Calu3 (cell line): ENCODE measurements at regions not wholly inside any gene's neighbourhood (a gene's known extent, or its start where the extent isn't known, plus 50 kb on each side); places are given as distances from the start of the nearest gene placed in this dataset.

ENCODE experiments used
- BruUV-seq: library from RNA; stranded (reverse); fragments of 400-500 nt; replicated peaks from 2 replicates; lab custom pipeline; 2021; lab: Mats Ljungman, UMichigan
- CTCF ChIA-PET: fragments of 300-600 bp; sonication (Branson Sonifier 250); formaldehyde crosslinking; loops from one replicate; lab custom pipeline; 2022; ENCODE audit warnings: antibody characterized with exemption; lab: Charles Lee
- DNase-seq: peaks from one replicate; pipeline ENCODE4 v3.0.0; 2022
- H3K27ac Mint-ChIP-seq: one replicate; pipeline ENCODE4 v1.8.0; 2022; ENCODE audit warnings: mixed read lengths; ENCODE audit not compliant: unreplicated experiment
- H3K27me3 Mint-ChIP-seq: one replicate; pipeline ENCODE4 v1.8.0; 2022; ENCODE audit warnings: mixed read lengths; ENCODE audit not compliant: unreplicated experiment
- H3K36me3 Mint-ChIP-seq: one replicate; pipeline ENCODE4 v1.8.0; 2022; ENCODE audit warnings: mild to moderate bottlenecking, moderate library complexity, mixed read lengths; ENCODE audit not compliant: insufficient read depth, unreplicated experiment
- H3K4me1 Mint-ChIP-seq: one replicate; pipeline ENCODE4 v1.8.0; 2022; ENCODE audit warnings: mild to moderate bottlenecking, low read depth, mixed read lengths; ENCODE audit not compliant: unreplicated experiment
- H3K4me3 Mint-ChIP-seq: one replicate; pipeline ENCODE4 v1.8.0; 2022; ENCODE audit warnings: mild to moderate bottlenecking, low read depth, moderate library complexity, mixed read lengths; ENCODE audit not compliant: unreplicated experiment
- H3K9me3 Mint-ChIP-seq: one replicate; pipeline ENCODE4 v1.8.0; 2022; ENCODE audit warnings: low read depth, mixed read lengths; ENCODE audit not compliant: unreplicated experiment
- CTCF ChIP-seq: fragments of 200-600 bp; IDR thresholded peaks from one replicate; pipeline ENCODE4 v1.8.0; 2022; ENCODE audit warnings: antibody characterized with exemption; ENCODE audit not compliant: unreplicated experiment
- intact Hi-C: fragments of 100-400 bp; cut with micrococcal nuclease; formaldehyde crosslinking; loops from one replicate; pipeline ENCODE4 v1.10.0; 2022; ENCODE audit not compliant: unreplicated experiment

GRCh38 chr13:48842316-48842715 is 133.4 kb upstream of the FNDC3A start:
- H3K27ac Mint-ChIP-seq, result no peak overlapping the region
- H3K27me3 Mint-ChIP-seq, result no peaks in the 10 kb centered on the region
- intact Hi-C loops, result no loop called here
- no peaks in the 10 kb centered on the region for H3K9me3 Mint-ChIP-seq
- H3K4me1 Mint-ChIP-seq, result no peaks in the 10 kb centered on the region
- CTCF ChIA-PET, result no interaction called here
- no peak overlapping the region for H3K4me3 Mint-ChIP-seq
- no TSS peak for BruUV-seq
- H3K36me3 Mint-ChIP-seq, result no peaks in the 10 kb centered on the region
- TF ChIP-seq CTCF, result no peak
- DNase-seq, result no peak

DNA sequence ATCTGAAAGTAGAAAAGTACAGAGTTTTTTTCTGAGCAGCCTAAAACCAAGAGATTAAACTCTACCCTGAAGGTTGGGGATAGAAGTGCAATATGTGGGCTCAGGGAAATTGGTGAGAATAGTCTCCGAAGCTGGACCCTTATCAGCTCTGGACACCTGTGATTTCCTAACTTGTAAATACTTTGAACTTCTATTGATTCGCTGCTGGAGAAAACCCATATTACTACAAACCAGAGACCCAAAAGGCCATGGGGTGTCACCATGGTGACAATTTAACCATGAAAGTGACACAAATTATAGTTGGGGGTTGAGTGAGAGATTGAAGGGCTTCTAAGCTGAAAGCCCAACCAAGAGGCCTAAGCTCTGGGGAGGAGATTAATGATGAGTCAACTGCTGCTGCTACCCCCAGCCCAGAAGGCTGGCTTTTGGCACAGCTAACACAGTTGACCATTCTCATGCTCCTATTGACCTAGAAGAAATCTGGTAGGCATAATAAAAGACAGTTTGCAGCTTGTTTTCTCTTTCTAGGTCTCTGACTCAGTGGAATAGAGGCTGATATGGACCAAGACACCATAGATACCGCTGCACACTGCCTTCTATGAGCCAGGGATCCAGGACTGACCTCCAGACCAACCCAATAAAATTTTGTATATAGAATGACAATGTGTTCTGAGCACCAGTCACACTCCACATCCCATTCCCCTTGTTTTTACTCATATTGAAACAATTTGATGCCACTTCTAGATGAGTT is 131.9 kb upstream of the FNDC3A start:
- H3K27me3 Mint-ChIP-seq, result no peaks in the 10 kb centered on the region
- no peak for DNase-seq
- BruUV-seq, result no TSS peak
- no peak overlapping the region for H3K27ac Mint-ChIP-seq
- no peaks in the 10 kb centered on the region for H3K9me3 Mint-ChIP-seq
- intact Hi-C loops, result no loop called here
- H3K4me3 Mint-ChIP-seq, result no peak overlapping the region
- TF ChIP-seq CTCF, result no peak
- H3K4me1 Mint-ChIP-seq, result no peaks in the 10 kb centered on the region
- no peaks in the 10 kb centered on the region for H3K36me3 Mint-ChIP-seq
- CTCF ChIA-PET, result no interaction called here

- DNase-seq, result no peak
- Mint-ChIP-seq H3K9me3 (no peaks in the 10 kb centered on the region), H3K27ac (no peak overlapping the region), H3K4me3 (no peak overlapping the region), H3K27me3 (no peaks in the 10 kb centered on the region), H3K36me3 (no peaks in the 10 kb centered on the region), H3K4me1 (no peaks in the 10 kb centered on the region)
- CTCF ChIA-PET, result no interaction called here
- BruUV-seq, result no TSS peak
- intact Hi-C loops, result no loop called here
- TF ChIP-seq CTCF, result no peak
Observed at GRCh38 chr13:48844676-48845075, 131.0 kb upstream of the FNDC3A start.

- intact Hi-C loops, result no loop called here
- Mint-ChIP-seq H3K9me3 (no peaks in the 10 kb centered on the region), H3K27ac (no peak overlapping the region), H3K27me3 (no peaks in the 10 kb centered on the region), H3K4me3 (no peak overlapping the region), H3K4me1 (no peaks in the 10 kb centered on the region), H3K36me3 (no peaks in the 10 kb centered on the region)
- DNase-seq, result no peak
- no peak for TF ChIP-seq CTCF
- BruUV-seq, result no TSS peak
- CTCF ChIA-PET, result no interaction called here
Observed at GRCh38 chr13:48849515-48849914, 126.2 kb upstream of the FNDC3A start.
